ENCODE measurements at regions not wholly inside any gene's neighbourhood (a gene's known extent, or its start where the extent isn't known, plus 50 kb on each side); places are given as distances from the start of the nearest gene placed in this dataset.

GRCh38 chr10:15462253-15462897 lies 91.3 kb upstream of the FAM171A1 start:
- no peak for DNase-seq (ENCODE audit: low read depth, low spot score)
- in situ Hi-C loops (cut with HindIII; ENCODE audit: low pct_unique_long_range_greater_than_20kb, low sequenced_read_pairs), result no loop called here

GRCh38 chr10:15461353-15462108 lies 90.4 kb upstream of the FAM171A1 start:
- DNase-seq (ENCODE audit: low read depth, low spot score), result peak; percentile 7
- in situ Hi-C loops (cut with HindIII; ENCODE audit: low pct_unique_long_range_greater_than_20kb, low sequenced_read_pairs), result no loop called here

DNA sequence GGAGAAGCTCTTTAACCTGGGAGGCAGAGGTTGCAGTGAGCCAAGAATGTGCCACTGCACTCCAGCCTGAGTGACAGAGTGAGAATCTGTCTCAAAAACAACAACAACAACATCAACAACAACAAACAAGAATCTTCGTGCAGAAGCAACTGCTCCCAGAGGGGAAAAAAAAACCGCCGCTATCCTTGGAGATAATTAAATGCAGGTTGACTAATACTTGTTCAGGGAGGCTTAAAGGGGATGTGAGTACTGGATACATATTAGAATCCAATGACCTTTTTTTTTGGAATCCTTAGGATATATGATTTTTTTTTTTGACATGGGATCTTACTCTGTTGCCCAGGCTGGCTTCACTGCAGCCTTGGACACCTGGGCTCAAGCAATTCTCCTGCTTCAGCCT lies 89.6 kb upstream of the FAM171A1 start:
- in situ Hi-C loops (cut with HindIII; ENCODE audit: low pct_unique_long_range_greater_than_20kb, low sequenced_read_pairs), result no loop called here
- DNase-seq (ENCODE audit: low read depth, low spot score), result no peak

GRCh38 chr10:15459218-15459617 lies 88.1 kb upstream of the FAM171A1 start:
- in situ Hi-C loops (cut with HindIII; ENCODE audit: low pct_unique_long_range_greater_than_20kb, low sequenced_read_pairs), result no loop called here
- no peak for DNase-seq (ENCODE audit: low read depth, low spot score)

- in situ Hi-C loops (cut with HindIII; ENCODE audit: low pct_unique_long_range_greater_than_20kb, low sequenced_read_pairs), result no loop called here
- DNase-seq (ENCODE audit: low read depth, low spot score), result no peak
These were observed 86.3 kb upstream of the FAM171A1 start for GRCh38 chr10:15457382-15457781.

DNA sequence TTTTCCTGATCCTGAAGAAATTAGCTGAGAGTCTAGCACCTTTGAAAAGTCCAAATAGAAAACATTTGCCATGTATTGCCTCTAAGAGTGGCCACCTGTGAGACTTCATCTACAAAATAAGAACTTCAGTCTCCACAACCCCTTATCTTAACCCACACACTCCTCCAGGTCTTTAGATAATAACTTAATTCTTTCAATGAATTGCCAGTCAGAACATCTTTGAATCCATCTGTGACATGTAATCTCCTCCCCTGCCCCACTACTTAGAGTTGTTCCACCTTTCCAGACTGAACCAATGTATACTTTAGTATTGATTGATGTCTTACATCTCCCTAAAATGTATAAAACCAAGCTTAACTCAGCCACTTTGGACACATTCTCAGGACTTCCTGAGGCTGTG lies 84.4 kb upstream of the FAM171A1 start:
- in situ Hi-C loops (cut with HindIII; ENCODE audit: low pct_unique_long_range_greater_than_20kb, low sequenced_read_pairs), result no loop called here
- no peak for DNase-seq (ENCODE audit: low read depth, low spot score)

- DNase-seq (ENCODE audit: low read depth, low spot score), result no peak
- in situ Hi-C loops (cut with HindIII; ENCODE audit: low pct_unique_long_range_greater_than_20kb, low sequenced_read_pairs), result no loop called here
These were observed 82.8 kb upstream of the FAM171A1 start for GRCh38 chr10:15453926-15454325.

DNA sequence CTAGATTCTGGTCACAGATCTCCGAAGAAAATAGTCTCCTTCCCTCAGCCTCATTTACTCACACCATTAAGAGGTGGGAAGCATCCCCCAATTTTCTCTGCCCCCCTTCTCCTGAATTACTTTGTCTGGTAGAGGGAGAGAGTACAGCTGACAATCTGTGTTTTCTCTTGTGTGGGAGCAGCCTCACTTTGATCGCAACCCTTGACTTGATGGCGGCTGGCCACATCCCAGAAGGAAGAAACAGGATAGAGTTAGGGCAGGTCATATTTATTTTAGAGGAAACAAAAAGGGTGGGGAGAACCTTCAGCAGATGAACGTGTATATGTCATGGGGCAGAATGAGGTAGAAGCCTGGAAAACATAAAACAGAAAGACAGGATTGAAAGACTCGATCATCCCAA lies 82.4 kb upstream of the FAM171A1 start:
- in situ Hi-C loops (cut with HindIII; ENCODE audit: low pct_unique_long_range_greater_than_20kb, low sequenced_read_pairs), result no loop called here
- no peak for DNase-seq (ENCODE audit: low read depth, low spot score)

DNA sequence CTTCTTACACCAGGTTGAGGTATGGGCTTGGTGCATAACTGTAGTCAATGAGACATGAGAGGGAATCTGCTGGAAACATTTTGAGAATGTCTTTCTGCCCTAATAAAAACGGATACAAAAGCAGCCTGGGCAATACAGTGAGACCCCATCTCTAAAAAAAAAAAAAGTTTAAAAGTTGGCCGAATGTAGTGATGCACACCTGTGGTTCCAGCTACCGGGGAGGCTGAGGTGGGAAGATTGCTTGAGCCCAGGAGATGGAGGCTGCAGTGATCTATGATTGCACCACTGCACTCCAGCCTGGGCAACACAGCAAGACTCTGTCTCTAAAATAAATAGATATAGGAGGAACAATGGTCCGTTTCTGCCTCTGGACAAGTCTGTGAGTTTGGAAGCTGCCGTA lies 81.5 kb upstream of the FAM171A1 start:
- DNase-seq (ENCODE audit: low read depth, low spot score), result no peak
- in situ Hi-C loops (cut with HindIII; ENCODE audit: low pct_unique_long_range_greater_than_20kb, low sequenced_read_pairs), result no loop called here

DNA sequence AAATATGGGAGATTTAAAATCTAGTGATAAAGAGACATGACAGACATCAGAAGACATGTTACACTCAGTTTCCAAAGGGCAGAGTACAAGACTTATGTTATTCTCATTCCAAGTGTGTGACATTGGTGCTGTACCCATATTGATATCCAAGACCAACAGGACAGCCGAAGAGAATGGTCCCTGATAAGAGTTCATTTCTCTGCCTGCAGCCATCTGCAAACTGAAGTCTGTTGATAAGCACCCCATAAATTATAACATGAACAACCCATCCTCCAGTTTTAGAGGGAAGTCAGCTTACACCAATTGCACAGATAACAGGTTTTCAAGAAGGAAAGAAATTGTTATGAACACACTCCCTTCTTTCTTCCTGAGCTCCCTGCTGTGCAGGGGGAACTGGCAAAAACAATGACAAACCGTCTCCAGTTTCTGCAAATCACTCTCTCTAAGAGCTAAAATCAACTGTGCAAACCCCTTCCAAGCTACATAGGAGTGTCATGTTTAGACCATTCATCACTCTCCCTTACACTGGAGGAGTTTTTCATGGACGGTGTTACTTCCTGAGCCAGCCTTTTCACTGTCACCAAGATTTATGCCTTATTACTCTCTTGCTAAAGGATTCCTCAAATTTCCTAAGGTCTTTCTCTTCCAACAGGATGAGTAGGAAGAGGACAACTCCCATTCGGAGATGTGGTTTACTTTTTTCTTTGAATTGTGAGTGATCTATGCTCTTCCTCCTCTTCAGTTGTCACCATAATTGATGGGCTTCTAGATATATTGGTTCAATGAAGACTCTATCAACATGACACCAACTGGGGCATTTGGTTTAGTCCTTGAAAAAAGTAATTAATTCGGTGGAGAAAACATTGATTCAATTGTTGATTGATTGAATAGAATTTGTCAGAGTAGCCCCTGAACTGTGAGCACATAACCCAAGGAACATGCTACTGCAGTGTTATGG lies 80.3 kb upstream of the FAM171A1 start:
- DNase-seq (ENCODE audit: low read depth, low spot score), result no peak
- in situ Hi-C loops (cut with HindIII; ENCODE audit: low pct_unique_long_range_greater_than_20kb, low sequenced_read_pairs), result no loop called here

DNA sequence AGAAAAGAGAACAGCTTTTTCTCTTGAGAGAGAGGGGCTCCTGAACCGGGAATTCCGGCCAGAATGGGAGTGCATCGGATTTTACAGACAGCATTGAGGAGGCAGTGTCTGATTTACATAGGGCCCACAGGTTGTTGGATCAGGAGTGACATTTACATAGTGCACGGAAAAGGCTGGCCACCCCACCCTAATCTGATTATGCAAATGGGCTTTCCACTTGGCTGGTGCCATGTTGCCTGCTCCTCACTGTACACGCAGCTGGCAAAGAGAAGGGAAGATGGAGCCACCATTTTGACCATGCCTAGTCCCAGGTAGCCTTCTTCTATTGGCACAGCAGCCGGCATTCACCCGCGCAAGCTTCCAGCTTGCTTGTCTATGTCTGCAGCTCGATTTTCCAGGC lies 77.5 kb upstream of the FAM171A1 start:
- in situ Hi-C loops (cut with HindIII; ENCODE audit: low pct_unique_long_range_greater_than_20kb, low sequenced_read_pairs), result no loop called here
- DNase-seq (ENCODE audit: low read depth, low spot score), result no peak

DNA sequence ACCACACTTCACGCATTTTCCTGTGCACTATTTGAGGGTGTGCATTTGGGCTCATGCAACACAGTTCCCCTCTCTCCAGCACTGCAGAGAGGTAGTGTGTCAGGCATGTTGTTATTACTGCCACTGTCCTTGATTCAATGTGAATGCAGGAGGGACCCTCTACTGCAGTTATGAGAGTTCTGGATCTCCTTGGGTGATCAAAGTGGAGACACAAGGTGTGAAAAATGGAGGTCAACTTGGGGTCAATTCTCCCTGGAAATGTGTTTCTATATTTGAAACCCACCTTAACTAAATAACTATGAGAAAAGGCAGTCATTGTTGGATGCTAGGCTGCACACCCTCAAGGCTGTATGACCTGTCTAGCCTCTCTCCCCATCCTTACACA lies 73.9 kb upstream of the FAM171A1 start:
- no peak for DNase-seq (ENCODE audit: low read depth, low spot score)
- in situ Hi-C loops (cut with HindIII; ENCODE audit: low pct_unique_long_range_greater_than_20kb, low sequenced_read_pairs), result no loop called here

- in situ Hi-C loops (cut with HindIII; ENCODE audit: low pct_unique_long_range_greater_than_20kb, low sequenced_read_pairs), result no loop called here
- no peak for DNase-seq (ENCODE audit: low read depth, low spot score)
These were observed 73.3 kb upstream of the FAM171A1 start for GRCh38 chr10:15444105-15445005.

GRCh38 chr10:15442056-15442455 lies 71.0 kb upstream of the FAM171A1 start:
- no peak for DNase-seq (ENCODE audit: low read depth, low spot score)
- in situ Hi-C loops (cut with HindIII; ENCODE audit: low pct_unique_long_range_greater_than_20kb, low sequenced_read_pairs), result no loop called here

- in situ Hi-C loops (cut with HindIII; ENCODE audit: low pct_unique_long_range_greater_than_20kb, low sequenced_read_pairs), result no loop called here
- no peak for DNase-seq (ENCODE audit: low read depth, low spot score)
These were observed 69.2 kb upstream of the FAM171A1 start for GRCh38 chr10:15440204-15440711.

DNA sequence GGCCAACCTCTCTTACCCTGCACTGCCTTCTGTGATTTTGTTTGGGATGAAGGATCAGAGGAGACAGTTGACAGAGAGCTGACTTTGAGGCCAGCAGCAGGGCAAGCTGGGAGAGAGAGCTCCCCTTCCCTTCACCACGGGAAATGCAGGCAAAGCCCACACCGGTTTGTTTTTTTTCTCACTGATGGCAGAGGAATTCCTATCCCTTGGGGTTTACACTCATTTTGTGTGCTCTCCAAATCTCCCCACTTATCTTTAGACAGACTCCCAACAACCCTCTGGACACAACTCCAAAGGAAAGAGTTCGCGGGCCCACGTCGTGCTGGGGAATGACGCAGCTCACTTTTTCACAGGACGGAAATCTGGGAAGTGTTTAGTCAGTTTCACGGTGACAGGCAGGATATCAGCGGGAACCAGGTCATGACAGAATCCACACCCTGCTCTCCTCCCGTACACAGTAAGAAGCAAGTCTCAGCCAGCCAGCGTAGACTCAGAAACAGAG lies 68.3 kb upstream of the FAM171A1 start:
- peak; percentile 9 for DNase-seq (ENCODE audit: low read depth, low spot score)
- in situ Hi-C loops (cut with HindIII; ENCODE audit: low pct_unique_long_range_greater_than_20kb, low sequenced_read_pairs), result no loop called here

DNA sequence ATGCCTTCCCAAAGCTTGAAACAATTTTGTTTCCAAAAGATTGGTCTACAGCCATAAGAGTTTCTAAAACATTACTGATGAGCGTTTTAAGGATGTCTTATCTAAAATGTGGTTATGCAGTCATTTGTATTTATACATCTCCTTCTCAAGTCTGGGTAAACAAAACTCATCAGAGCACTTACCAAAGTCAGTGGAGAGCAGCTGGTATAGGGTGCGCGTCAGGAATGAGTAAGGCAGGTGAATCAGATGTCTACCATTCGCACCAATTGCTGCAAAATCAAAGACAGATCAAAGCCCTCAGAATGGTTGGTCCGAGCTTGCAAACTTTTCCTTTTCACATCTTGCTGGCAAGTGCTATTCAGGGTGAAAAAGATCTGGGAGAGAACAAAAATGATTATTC lies 65.6 kb upstream of the FAM171A1 start:
- no peak for DNase-seq (ENCODE audit: low read depth, low spot score)
- in situ Hi-C loops (cut with HindIII; ENCODE audit: low pct_unique_long_range_greater_than_20kb, low sequenced_read_pairs), result no loop called here
